Endothelial cell of umbilical vein (primary cell): ENCODE measurements at regions not wholly inside any gene's neighbourhood (a gene's known extent, or its start where the extent isn't known, plus 50 kb on each side); places are given as distances from the start of the nearest gene placed in this dataset.

ENCODE experiments used
- CTCF ChIP-seq, 2 donors: IDR thresholded peaks; 1 replicate in 1 of 2; 2 replicates in 1 of 2; pipeline ENCODE4 v1.5.1; 2011; ENCODE audit warnings: low read length in 2 of 2, mild to moderate bottlenecking in 2 of 2, moderate library complexity in 2 of 2, control low read depth in 1 of 2, inconsistent platforms in 1 of 2, low read depth in 1 of 2; ENCODE audit not compliant: insufficient read depth in 1 of 2; ENCODE audit errors: extremely low read depth in 1 of 2
- EZH2 ChIP-seq: IDR thresholded peaks from 2 replicates; pipeline ENCODE4 v1.6.1; 2012; ENCODE audit warnings: borderline replicate concordance, low read depth, mild to moderate bottlenecking, moderate library complexity, low read length, inconsistent platforms; ENCODE audit not compliant: severe bottlenecking
- FOS ChIP-seq: IDR thresholded peaks from 2 replicates; pipeline ENCODE4 v1.6.1; 2011; ENCODE audit warnings: mild to moderate bottlenecking, low read length, moderate library complexity, borderline replicate concordance; ENCODE audit not compliant: insufficient read depth
- JUN ChIP-seq: IDR thresholded peaks from 2 replicates; pipeline ENCODE4 v1.6.1; 2011; ENCODE audit warnings: borderline replicate concordance, low read depth; ENCODE audit not compliant: insufficient read length, insufficient read depth
- MAX ChIP-seq: IDR thresholded peaks from 2 replicates; pipeline ENCODE4 v1.6.1; 2011; ENCODE audit not compliant: insufficient read depth, insufficient read length
- MYC ChIP-seq: IDR thresholded peaks from one replicate; pipeline ENCODE4 v1.6.1; 2011; ENCODE audit warnings: mild to moderate bottlenecking, low read depth, low read length
- POLR2A ChIP-seq: IDR thresholded peaks from 2 replicates; pipeline ENCODE4 v1.6.1; 2012; ENCODE audit warnings: low read depth, mild to moderate bottlenecking, control low read depth, low read length
- POLR2AphosphoS5 ChIP-seq: IDR thresholded peaks from 2 replicates; pipeline ENCODE4 v1.6.1; 2012; ENCODE audit warnings: low read depth, mild to moderate bottlenecking, control low read depth, low read length, moderate library complexity; ENCODE audit not compliant: insufficient read depth

GRCh38 chr6:92011681-92012245 is 1407.6 kb downstream of the EPHA7 start:
- TF ChIP-seq EZH2 (no peak), CTCF (IDR thresholded peaks at IDR 0.05; ENCODE audit: extremely low read depth in 1 of 2, insufficient read depth in 1 of 2, low read depth in 1 of 2, low read length in 2 of 2) (no peak), POLR2AphosphoS5 (no peak), POLR2A (no peak), MAX (no peak), FOS (no peak), JUN (no peak), MYC (no peak)
